ENCODE measurements at regions not wholly inside any gene's neighbourhood (a gene's known extent, or its start where the extent isn't known, plus 50 kb on each side); places are given as distances from the start of the nearest gene placed in this dataset.

GRCh38 chr3:86126552-86126951, 864.4 kb downstream of the VGLL3 start:
- Histone ChIP-seq H3K4me1 (ENCODE audit: insufficient read depth, low read length, poor library complexity, severe bottlenecking) (no peaks in the 10 kb centered on the region), H3K36me3 (ENCODE audit: insufficient read depth, low read length, poor library complexity, severe bottlenecking) (no peaks in the 10 kb centered on the region), H3K9me3 (ENCODE audit: low read depth, low read length, poor library complexity, severe bottlenecking) (no peaks in the 10 kb centered on the region), H3K27ac (ENCODE audit: low read depth, low read length, poor library complexity, severe bottlenecking) (no peak overlapping the region), H3K27me3 (replicated peaks; ENCODE audit: insufficient read depth, low read depth, low read length, poor library complexity) (no peaks in the 10 kb centered on the region), H3K4me3 (ENCODE audit: low read depth, low read length, poor library complexity, severe bottlenecking) (no peak overlapping the region)
- POLR2A ChIA-PET (ENCODE audit: low non-redundant PET) = no interaction called here
- intact Hi-C loops (cut with micrococcal nuclease; ENCODE audit: unreplicated experiment) = no loop called here
- CTCF ChIA-PET = no interaction called here
- TF ChIP-seq EZH2 (IDR thresholded peaks at IDR 0.05; ENCODE audit: borderline replicate concordance, low read depth, low read length, poor library complexity, severe bottlenecking) = no peak
- TF ChIP-seq CTCF (conservative IDR thresholded peaks at IDR 0.05; ENCODE audit: low read depth, low read length) = no peak
- no TSS peak for BruUV-seq (replicated peaks)
- no peak for DNase-seq (ENCODE audit: low spot score)
